ENCODE measurements at regions not wholly inside any gene's neighbourhood (a gene's known extent, or its start where the extent isn't known, plus 50 kb on each side); places are given as distances from the start of the nearest gene placed in this dataset.

DNA sequence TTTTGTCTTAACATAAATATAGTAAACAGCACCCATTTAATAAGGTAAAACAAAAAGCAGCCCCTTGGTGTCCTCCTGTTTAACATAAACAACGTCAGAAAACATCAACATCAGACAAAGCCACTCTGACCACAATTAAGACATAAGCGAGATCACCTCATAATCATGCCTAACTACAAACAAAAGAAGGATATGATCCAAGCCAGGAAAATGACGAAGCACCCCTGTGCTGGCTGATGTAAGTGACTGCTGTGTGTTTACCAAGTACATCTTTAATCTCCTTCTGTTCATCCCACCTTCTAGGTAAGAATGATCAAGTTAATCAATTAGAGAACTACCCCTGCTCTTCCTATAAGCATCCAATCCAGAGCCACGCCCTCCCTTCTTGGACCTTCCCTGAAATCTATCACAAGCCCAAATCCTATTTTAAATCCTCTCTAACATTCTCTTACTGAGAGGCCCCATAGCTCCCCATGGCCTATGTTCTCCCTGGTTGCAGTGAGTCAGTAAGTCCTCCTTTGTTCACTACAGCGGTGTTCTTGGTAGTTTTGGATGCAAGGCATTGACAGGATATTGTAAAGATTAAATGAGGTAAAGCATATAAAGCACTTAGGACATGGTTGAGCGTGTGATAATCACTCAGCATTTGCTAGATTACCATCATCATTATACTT is 424.2 kb downstream of the TSN start (continued):
- TF ChIP-seq, protein P1, sequence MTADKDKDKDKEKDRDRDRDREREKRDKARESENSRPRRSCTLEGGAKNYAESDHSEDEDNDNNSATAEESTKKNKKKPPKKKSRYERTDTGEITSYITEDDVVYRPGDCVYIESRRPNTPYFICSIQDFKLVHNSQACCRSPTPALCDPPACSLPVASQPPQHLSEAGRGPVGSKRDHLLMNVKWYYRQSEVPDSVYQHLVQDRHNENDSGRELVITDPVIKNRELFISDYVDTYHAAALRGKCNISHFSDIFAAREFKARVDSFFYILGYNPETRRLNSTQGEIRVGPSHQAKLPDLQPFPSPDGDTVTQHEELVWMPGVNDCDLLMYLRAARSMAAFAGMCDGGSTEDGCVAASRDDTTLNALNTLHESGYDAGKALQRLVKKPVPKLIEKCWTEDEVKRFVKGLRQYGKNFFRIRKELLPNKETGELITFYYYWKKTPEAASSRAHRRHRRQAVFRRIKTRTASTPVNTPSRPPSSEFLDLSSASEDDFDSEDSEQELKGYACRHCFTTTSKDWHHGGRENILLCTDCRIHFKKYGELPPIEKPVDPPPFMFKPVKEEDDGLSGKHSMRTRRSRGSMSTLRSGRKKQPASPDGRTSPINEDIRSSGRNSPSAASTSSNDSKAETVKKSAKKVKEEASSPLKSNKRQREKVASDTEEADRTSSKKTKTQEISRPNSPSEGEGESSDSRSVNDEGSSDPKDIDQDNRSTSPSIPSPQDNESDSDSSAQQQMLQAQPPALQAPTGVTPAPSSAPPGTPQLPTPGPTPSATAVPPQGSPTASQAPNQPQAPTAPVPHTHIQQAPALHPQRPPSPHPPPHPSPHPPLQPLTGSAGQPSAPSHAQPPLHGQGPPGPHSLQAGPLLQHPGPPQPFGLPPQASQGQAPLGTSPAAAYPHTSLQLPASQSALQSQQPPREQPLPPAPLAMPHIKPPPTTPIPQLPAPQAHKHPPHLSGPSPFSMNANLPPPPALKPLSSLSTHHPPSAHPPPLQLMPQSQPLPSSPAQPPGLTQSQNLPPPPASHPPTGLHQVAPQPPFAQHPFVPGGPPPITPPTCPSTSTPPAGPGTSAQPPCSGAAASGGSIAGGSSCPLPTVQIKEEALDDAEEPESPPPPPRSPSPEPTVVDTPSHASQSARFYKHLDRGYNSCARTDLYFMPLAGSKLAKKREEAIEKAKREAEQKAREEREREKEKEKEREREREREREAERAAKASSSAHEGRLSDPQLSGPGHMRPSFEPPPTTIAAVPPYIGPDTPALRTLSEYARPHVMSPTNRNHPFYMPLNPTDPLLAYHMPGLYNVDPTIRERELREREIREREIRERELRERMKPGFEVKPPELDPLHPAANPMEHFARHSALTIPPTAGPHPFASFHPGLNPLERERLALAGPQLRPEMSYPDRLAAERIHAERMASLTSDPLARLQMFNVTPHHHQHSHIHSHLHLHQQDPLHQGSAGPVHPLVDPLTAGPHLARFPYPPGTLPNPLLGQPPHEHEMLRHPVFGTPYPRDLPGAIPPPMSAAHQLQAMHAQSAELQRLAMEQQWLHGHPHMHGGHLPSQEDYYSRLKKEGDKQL (CRISPR knock-in tag; IDR thresholded peaks at IDR 0.05; ENCODE audit: borderline replicate concordance): no peak
- TF ChIP-seq ZNF766 (CRISPR knock-in tag; conservative IDR thresholded peaks at IDR 0.05) (no peak), NFE2 (IDR thresholded peaks at IDR 0.05; ENCODE audit: low read depth) (no peak), ZNF696 (CRISPR knock-in tag; conservative IDR thresholded peaks at IDR 0.05) (no peak), CEBPG (CRISPR knock-in tag; IDR thresholded peaks at IDR 0.05) (no peak), CEBPG (tag; conservative IDR thresholded peaks at IDR 0.05 in 1 of 2, IDR thresholded peaks at IDR 0.05 in 1 of 2) (no peak), ZNF436 (CRISPR knock-in tag; IDR thresholded peaks at IDR 0.05) (no peak), LARP7 (IDR thresholded peaks at IDR 0.05) (no peak), PYGO2 (tag; IDR thresholded peaks at IDR 0.05) (no peak), POLR2B (IDR thresholded peaks at IDR 0.05; ENCODE audit: low read depth, partially characterized antibody) (no peak)
- TF ChIP-seq, protein P2, sequence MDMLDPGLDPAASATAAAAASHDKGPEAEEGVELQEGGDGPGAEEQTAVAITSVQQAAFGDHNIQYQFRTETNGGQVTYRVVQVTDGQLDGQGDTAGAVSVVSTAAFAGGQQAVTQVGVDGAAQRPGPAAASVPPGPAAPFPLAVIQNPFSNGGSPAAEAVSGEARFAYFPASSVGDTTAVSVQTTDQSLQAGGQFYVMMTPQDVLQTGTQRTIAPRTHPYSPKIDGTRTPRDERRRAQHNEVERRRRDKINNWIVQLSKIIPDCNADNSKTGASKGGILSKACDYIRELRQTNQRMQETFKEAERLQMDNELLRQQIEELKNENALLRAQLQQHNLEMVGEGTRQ (CRISPR knock-in tag; IDR thresholded peaks at IDR 0.05): no peak
